Stimulated activated CD8-positive, alpha-beta memory T cell treated with anti-CD3 and anti-CD28 coated beads, Interleukin-2, amount 100 ng/mL, for 1 hour (primary cell): ENCODE measurements at regions not wholly inside any gene's neighbourhood (a gene's known extent, or its start where the extent isn't known, plus 50 kb on each side); places are given as distances from the start of the nearest gene placed in this dataset.

Experiments
- DNase-seq, 2 donors: peaks; one replicate each; pipeline ENCODE4 v3.0.0-alpha.2; 2020; ENCODE audit warnings: low read depth in 2 of 2

DNA sequence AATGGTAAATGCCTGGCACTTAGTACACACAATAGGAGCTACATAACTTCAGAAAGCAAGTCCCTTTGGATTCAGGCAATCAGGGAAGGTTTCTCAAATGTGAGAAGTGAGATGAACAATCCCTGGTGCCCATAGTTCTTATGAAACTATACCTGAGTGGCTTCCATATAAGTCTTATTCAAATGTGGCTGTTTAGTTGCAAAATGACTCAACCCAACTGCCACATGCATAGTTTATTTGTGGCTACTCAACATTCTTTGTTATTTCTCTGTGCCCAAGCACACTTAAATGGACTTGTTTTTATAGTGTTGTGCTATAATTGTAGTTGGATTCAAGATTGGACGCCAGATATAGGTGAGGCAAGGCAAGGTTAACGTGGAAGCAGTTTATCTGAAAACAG, 93.7 kb upstream of the ATXN1 start:
- DNase-seq = no peak

GRCh38 chr6:16852671-16853070, 91.4 kb upstream of the ATXN1 start:
- no peak for DNase-seq

- DNase-seq = no peak
Observed at GRCh38 chr6:16851758-16852157, 90.5 kb upstream of the ATXN1 start.

- no peak for DNase-seq
Observed at GRCh38 chr6:16851044-16851540, 89.8 kb upstream of the ATXN1 start.

DNA sequence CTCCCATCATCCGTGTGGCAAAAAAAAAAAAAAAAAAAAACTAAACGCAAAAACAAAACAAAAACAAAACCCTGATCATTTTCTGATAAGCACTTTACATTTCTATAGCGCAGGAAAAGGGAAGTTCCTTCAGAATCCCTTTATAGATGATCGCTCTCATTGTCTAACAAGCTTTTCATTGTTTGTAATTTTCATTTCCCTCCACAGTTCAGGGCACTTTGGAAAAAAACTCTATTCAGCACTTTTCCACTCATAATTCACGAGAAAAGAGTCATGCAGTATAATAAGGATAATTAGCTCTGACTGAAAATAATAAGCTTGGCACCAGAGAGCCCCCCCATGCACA, 89.4 kb upstream of the ATXN1 start:
- no peak for DNase-seq

- no peak for DNase-seq
Observed at GRCh38 chr6:16849988-16850680, 88.9 kb upstream of the ATXN1 start.

GRCh38 chr6:16849280-16849987, 88.2 kb upstream of the ATXN1 start:
- no peak for DNase-seq

DNA sequence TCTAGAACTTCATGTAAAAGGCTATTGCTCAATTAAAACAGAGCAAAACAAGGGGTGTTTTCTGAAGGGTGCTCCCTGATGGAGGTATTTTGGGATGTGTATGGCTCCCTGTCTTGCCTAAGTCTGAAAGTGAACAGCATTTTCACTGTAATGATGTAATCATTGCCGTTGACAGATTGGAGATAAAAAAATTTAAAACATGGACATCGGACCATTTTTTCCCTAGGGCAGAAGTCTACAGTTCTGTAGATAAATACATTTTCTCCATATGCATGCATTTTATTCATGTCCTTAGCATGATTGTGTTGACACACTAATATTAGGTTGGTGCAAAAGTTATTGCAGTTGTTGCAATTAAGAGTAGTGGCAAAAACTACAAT, 85.1 kb upstream of the ATXN1 start:
- no peak for DNase-seq

DNA sequence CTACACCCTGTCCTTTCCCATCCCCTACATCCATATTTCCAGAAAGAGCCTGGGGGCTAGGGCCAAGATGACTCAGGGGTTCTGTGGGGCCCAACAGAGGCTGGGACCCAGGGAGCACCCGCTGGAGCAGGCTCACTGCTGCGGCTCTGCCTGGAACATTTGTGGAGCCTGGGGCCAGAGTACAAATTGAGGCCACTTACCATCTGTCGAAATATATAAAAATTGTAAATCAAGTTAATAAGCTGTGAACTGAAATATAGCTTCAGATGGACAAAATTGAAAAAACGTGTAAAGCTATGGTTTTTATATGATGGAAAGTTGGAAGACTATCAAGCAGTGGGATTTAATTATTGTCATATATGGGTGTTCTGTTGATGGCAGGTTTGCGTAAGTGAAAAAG, 82.9 kb upstream of the ATXN1 start:
- no peak for DNase-seq

- no peak for DNase-seq
Observed at GRCh38 chr6:16842676-16843075, 81.4 kb upstream of the ATXN1 start.

- no peak for DNase-seq
Observed at GRCh38 chr6:16841241-16841640, 80.0 kb upstream of the ATXN1 start.

GRCh38 chr6:16840725-16841124, 79.5 kb upstream of the ATXN1 start:
- no peak for DNase-seq

DNA sequence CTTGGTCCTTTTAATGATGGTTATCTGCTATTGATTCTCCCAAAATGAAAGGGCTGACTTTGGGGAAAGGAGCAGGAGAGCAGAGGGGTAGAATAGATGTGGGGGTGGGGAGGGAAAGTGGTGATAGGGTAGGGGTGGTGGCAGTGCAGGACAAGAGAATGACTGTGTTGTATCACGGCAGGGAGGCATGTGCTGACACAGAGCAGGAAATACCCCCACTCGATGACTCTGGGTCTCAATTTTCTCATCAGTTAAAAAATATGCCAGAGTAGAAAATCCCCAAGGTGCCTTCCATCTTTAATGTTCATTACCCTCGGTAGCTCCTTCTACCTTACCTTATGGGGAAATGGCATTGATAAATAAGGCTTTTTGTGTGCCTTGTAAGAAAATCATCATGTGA, 79.0 kb upstream of the ATXN1 start:
- no peak for DNase-seq

DNA sequence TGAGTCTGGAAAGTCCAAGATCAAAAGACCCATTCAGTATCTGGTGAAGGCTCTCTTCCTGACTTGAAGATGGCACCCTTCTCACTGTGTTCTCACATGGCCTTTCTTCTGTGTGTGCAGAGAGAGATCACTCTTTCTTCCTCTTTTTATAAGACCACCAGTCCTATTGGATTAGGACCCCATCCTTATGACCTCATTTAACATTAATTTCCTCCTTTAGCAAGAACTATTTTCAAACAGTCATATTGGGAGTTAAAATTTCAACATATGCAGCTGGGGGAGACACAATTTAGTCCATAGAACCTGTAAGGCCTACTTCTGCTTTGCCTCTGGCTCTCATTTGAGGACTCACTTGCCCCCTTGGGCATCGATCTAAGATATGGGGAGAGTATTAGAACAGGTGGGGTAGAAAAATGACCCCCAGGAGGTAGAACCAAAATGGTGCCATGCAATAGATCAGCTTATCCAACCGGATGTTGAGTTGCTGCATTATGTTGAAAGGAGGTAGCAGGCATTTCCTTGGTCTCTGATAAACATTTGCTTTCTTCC, 78.4 kb upstream of the ATXN1 start:
- DNase-seq = no peak

GRCh38 chr6:16837217-16837972, 76.1 kb upstream of the ATXN1 start:
- DNase-seq = no peak

- DNase-seq = no peak
Observed at GRCh38 chr6:16836144-16836981, 75.1 kb upstream of the ATXN1 start.

DNA sequence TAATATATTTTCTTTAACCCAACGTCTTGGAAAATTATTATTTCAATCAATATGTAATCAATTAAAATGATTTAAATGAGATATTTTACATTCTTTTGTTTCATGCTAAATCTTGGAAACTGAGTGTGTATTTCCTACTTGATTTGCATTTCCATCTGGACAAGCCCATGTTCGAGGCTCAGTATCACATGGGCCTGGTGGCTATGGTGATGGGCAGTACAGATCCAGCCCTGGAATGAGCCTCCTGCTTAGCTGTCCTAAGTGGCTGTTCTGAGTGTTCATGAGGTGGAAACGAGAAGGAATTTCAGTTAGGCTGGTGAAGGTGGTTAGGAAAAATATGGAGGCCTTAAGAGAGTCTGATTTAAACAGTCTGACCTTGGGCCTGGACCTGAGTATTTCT, 73.0 kb upstream of the ATXN1 start:
- DNase-seq = no peak

GRCh38 chr6:16832721-16833120, 71.5 kb upstream of the ATXN1 start:
- no peak for DNase-seq

- no peak for DNase-seq
Observed at GRCh38 chr6:16832043-16832567, 70.8 kb upstream of the ATXN1 start.

DNA sequence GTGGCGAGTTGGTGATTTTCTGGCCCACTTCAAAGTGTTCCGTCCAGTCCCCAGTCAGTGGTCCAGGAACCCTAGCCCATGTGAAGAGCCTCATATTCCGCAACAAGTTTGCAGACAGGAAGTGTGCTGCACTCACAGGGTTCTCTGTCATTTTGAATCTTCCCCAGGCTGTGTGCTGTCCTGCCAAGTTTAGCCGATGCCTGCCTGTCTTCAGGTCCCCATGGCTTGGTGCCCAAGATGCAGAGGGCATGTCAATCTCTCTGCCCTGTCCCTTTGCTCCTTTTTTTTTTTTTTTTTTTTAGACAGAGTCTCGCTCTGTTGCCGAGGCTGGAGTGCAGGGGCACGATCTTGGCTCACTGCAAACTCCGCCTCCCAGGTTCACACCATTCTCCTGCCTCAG, 69.9 kb upstream of the ATXN1 start:
- no peak for DNase-seq

- DNase-seq = no peak
Observed at GRCh38 chr6:16828058-16828457, 66.8 kb upstream of the ATXN1 start.
